K562 (cell line): ENCODE measurements at regions not wholly inside any gene's neighbourhood (a gene's known extent, or its start where the extent isn't known, plus 50 kb on each side); places are given as distances from the start of the nearest gene placed in this dataset.

Experiments used
- FOXM1 ChIP-seq, 2 experiments: fragments of 450-650 bp in 1 of 2; sonication (generic) in 1 of 2; formaldehyde crosslinking in 1 of 2; IDR thresholded peaks; 2 replicates each; pipeline versions ENCODE4 v1.6.1 to v1.9.0; 2017 to 2022; ENCODE audit warnings: low read depth in 2 of 2, mild to moderate bottlenecking in 2 of 2, missing genetic modification reagents in 1 of 2, moderate library complexity in 1 of 2
- PHB2 ChIP-seq: fragments of 450-650 bp; IDR thresholded peaks from 2 replicates; pipeline ENCODE4 v1.6.1; 2017; ENCODE audit warnings: low read depth
- ZBTB40 ChIP-seq, 2 experiments: fragments of 450-650 bp in 1 of 2; sonication (generic) in 1 of 2; formaldehyde crosslinking in 1 of 2; IDR thresholded peaks; 2 replicates each; pipeline versions ENCODE4 v1.7.1 to v1.9.0; 2016 to 2022; ENCODE audit warnings: inconsistent platforms in 1 of 2, mild to moderate bottlenecking in 1 of 2, missing genetic modification reagents in 1 of 2

GRCh38 chr17:64771980-64772844 lies 110.1 kb upstream of the SMURF2 start (continued):
- no peak for TF ChIP-seq FOXM1 (IDR thresholded peaks at IDR 0.05; ENCODE audit: low read depth)
- no peak for TF ChIP-seq FOXM1 (CRISPR knock-in tag; IDR thresholded peaks at IDR 0.05; ENCODE audit: low read depth)
- TF ChIP-seq ZBTB40 (IDR thresholded peaks at IDR 0.05) = no peak
- TF ChIP-seq ZBTB40 (CRISPR knock-in tag; IDR thresholded peaks at IDR 0.05) = no peak
- no peak for TF ChIP-seq PHB2
- TF ChIP-seq, all 486 proteins: peak for 3
